GM12891 (cell line): ENCODE measurements at regions not wholly inside any gene's neighbourhood (a gene's known extent, or its start where the extent isn't known, plus 50 kb on each side); places are given as distances from the start of the nearest gene placed in this dataset.

Experiments
- POLR2A ChIP-seq: IDR thresholded peaks from 2 replicates; pipeline ENCODE4 v1.6.1; 2011; ENCODE audit warnings: low read depth, low read length, control low read depth
- POLR2AphosphoS5 ChIP-seq: IDR thresholded peaks from 2 replicates; pipeline ENCODE4 v1.6.1; 2011; ENCODE audit warnings: low read depth, low read length, control low read depth
- POU2F2 ChIP-seq: IDR thresholded peaks from 2 replicates; pipeline ENCODE4 v1.6.1; 2011; ENCODE audit warnings: low read depth, mild to moderate bottlenecking, control low read depth, low read length, moderate library complexity
- SPI1 ChIP-seq: IDR thresholded peaks from 2 replicates; pipeline ENCODE4 v1.6.1; 2011; ENCODE audit warnings: low read depth, low read length, control low read depth
- TAF1 ChIP-seq: IDR thresholded peaks from 2 replicates; pipeline ENCODE4 v1.6.1; 2011; ENCODE audit warnings: low read depth, low read length, control low read depth

GRCh38 chr5:166625210-166625865 is 1666.1 kb upstream of the WWC1 start:
- TF ChIP-seq POLR2A (no peak), TAF1 (no peak), POLR2AphosphoS5 (no peak), SPI1 (no peak), POU2F2 (no peak)
